Esophagus squamous epithelium (tissue), 5 donors: ENCODE measurements at regions not wholly inside any gene's neighbourhood (a gene's known extent, or its start where the extent isn't known, plus 50 kb on each side); places are given as distances from the start of the nearest gene placed in this dataset.

ENCODE experiments used
- DNase-seq: peaks from one replicate; lab custom pipeline; 2025; lab: John Stamatoyannopoulos, UW
- H3K27ac ChIP-seq, 4 donors: fragments of 200-600 bp; sonication (generic); one replicate each; pipeline ENCODE4 v1.5.1; 2016 to 2019; ENCODE audit warnings: mild to moderate bottlenecking in 1 of 4
- H3K27me3 ChIP-seq, 4 donors: fragments of 200-600 bp; sonication (generic); 1 replicate in 3 of 4; 2 replicates in 1 of 4; pipeline versions ENCODE4 v1.5.1 to v1.6.0; 2017 to 2021; ENCODE audit warnings: antibody characterized with exemption in 1 of 4
- H3K36me3 ChIP-seq, 3 donors: fragments of 200-600 bp; sonication (generic); one replicate each; pipeline ENCODE4 v1.5.1; 2016 to 2019
- H3K4me1 ChIP-seq, 3 donors: fragments of 200-600 bp; sonication (generic); one replicate each; pipeline ENCODE4 v1.5.1; 2017 to 2019
- H3K4me3 ChIP-seq, 4 donors: fragments of 200-600 bp; sonication (generic); 1 replicate in 3 of 4; 2 replicates in 1 of 4; pipeline ENCODE4 v1.5.1; 2016 to 2019; ENCODE audit warnings: mild to moderate bottlenecking in 2 of 4, moderate library complexity in 1 of 4
- H3K9me3 ChIP-seq, 3 donors: fragments of 200-600 bp; sonication (generic); one replicate each; pipeline ENCODE4 v1.5.1; 2016 to 2019
- POLR2A ChIP-seq, 4 donors: fragments of 450-650 bp; IDR thresholded peaks; one replicate each; pipeline ENCODE4 v1.6.1; 2017; ENCODE audit warnings: antibody characterized with exemption in 4 of 4, mild to moderate bottlenecking in 4 of 4, moderate library complexity in 3 of 4
- WGBS, 2 donors: methylation state at CpG; one replicate each; pipeline ENCODE4 v1.1.5; 2018; 5-methylcytosine and 5-hydroxymethylcytosine counted together
- intact Hi-C: fragments of 100-400 bp; cut with DNase I; formaldehyde crosslinking; loops from one replicate; pipeline ENCODE4 v1.15.0; 2022
- TF ChIP-seq, protein P1 (sequence below), 6 experiments: fragments of 450-650 bp in 4 of 6; fragments of 200-600 bp in 2 of 6; sonication (generic) in 2 of 6; IDR thresholded peaks; one replicate each; pipeline ENCODE4 v1.5.1; 2016 to 2019; ENCODE audit warnings: antibody characterized with exemption in 6 of 6, mild to moderate bottlenecking in 4 of 6, moderate library complexity in 4 of 6
- donor health status: DM: yes; HTN: yes; CAD: no.

DNA sequence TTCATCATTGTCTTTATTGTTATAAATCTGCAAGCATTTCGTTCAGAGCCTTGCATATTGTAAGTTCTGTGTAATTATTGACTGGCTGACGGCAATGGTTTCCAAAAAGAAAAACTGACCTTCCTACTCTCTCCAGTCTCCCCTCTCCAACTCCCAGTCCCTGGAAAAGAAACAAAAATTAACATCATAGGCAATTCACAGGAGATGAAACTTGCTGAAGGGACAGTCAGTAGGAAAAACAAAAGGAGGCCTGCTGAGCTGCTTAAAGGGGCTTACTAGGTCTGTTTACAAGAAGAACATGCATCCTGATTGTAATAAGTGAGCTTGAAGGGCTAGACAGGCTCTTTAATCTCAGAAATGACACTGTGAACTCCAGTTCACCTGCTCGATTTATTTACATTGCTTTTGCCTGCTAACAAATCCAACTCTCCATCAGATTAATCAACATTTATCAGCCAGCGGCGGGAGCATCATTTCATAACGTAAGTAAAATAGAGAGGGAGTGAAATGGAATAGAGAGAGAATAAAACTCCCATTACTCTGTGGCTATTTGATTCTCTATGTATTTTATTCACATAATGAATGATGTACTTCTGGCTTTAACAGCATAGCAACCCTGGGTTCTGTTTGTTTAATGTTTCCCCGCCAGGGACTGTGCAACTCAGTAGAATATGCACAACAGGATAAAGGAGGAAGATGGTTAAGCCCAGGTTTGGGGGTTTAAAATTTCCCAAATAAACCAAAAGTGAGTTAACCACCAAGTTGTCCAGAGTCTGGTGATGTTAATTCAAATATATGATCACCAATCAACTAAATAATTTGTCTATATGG lies 256.7 kb upstream of the SETBP1 start:
- Histone ChIP-seq H3K4me1 (no peaks in the 10 kb centered on the region), H3K9me3 (no peaks in the 10 kb centered on the region), H3K27ac (no peak overlapping the region), H3K36me3 (no peaks in the 10 kb centered on the region), H3K4me3 (no peak overlapping the region), H3K27me3 (no peaks in the 10 kb centered on the region)
- DNase-seq: no peak
- 59 to 65% methylated on average over 7 of the region's 7 CpGs for WGBS, 2 donors
- no peak for TF ChIP-seq POLR2A (IDR thresholded peaks at IDR 0.05)
- TF ChIP-seq, protein P1, sequence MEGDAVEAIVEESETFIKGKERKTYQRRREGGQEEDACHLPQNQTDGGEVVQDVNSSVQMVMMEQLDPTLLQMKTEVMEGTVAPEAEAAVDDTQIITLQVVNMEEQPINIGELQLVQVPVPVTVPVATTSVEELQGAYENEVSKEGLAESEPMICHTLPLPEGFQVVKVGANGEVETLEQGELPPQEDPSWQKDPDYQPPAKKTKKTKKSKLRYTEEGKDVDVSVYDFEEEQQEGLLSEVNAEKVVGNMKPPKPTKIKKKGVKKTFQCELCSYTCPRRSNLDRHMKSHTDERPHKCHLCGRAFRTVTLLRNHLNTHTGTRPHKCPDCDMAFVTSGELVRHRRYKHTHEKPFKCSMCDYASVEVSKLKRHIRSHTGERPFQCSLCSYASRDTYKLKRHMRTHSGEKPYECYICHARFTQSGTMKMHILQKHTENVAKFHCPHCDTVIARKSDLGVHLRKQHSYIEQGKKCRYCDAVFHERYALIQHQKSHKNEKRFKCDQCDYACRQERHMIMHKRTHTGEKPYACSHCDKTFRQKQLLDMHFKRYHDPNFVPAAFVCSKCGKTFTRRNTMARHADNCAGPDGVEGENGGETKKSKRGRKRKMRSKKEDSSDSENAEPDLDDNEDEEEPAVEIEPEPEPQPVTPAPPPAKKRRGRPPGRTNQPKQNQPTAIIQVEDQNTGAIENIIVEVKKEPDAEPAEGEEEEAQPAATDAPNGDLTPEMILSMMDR (IDR thresholded peaks at IDR 0.05): no peak
- intact Hi-C loops: no loop called here

DNA sequence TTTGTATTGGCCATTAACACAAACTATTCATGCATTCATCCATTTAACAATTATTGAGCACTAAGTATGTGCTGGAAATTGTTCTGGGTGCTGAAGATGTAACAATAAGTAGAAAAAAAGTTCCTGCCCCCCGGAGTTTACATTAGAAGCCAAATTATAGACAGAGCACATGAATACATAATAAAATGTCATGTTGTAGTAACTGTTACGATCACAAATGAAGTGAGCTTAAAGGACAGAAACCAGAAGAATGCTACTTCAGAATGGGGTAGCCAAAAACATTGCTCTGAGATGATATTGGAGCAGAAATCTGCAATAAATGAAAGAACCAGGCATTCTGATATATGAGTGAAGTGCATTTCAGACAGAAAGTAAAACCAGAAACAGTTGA lies 256.0 kb upstream of the SETBP1 start:
- TF ChIP-seq, protein P1 (IDR thresholded peaks at IDR 0.05): no peak
- no peak for TF ChIP-seq POLR2A (IDR thresholded peaks at IDR 0.05)
- no peak for DNase-seq
- no peak overlapping the region for H3K27ac ChIP-seq
- no peaks in the 10 kb centered on the region for H3K4me1 ChIP-seq
- H3K36me3 ChIP-seq: no peaks in the 10 kb centered on the region
- no peak overlapping the region for H3K4me3 ChIP-seq
- 62 to 68% methylated on average over 2 of the region's 2 CpGs for WGBS, 2 donors
- no peaks in the 10 kb centered on the region for H3K27me3 ChIP-seq
- intact Hi-C loops: no loop called here
- H3K9me3 ChIP-seq: no peaks in the 10 kb centered on the region

DNA sequence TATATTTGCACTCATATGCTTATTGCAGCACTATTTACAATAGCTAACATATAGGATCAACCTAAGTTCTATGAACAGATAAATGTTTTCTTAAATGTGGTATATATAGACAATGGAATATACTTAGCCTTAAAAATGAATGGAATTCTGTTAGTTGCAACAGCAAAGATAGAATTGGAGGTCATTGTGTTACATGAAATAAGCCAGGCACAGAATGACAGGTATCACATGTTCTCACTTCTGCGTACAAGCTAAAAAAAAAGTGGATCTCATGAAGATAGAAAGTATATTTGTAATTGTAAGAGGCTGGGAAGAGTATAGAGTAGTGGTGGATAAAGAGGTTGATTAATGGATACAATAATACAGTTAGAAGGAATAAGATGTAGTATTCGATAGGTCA lies 255.5 kb upstream of the SETBP1 start:
- DNase-seq: no peak
- TF ChIP-seq, protein P1 (IDR thresholded peaks at IDR 0.05): no peak
- no peak for TF ChIP-seq POLR2A (IDR thresholded peaks at IDR 0.05)
- H3K36me3 ChIP-seq: no peaks in the 10 kb centered on the region
- no peaks in the 10 kb centered on the region for H3K9me3 ChIP-seq
- H3K27ac ChIP-seq: no peak overlapping the region
- H3K4me1 ChIP-seq: no peaks in the 10 kb centered on the region
- no peak overlapping the region for H3K4me3 ChIP-seq
- no peaks in the 10 kb centered on the region for H3K27me3 ChIP-seq
- WGBS, 2 donors: 83 to 93% methylated on average over 2 of the region's 2 CpGs
- intact Hi-C loops: no loop called here

DNA sequence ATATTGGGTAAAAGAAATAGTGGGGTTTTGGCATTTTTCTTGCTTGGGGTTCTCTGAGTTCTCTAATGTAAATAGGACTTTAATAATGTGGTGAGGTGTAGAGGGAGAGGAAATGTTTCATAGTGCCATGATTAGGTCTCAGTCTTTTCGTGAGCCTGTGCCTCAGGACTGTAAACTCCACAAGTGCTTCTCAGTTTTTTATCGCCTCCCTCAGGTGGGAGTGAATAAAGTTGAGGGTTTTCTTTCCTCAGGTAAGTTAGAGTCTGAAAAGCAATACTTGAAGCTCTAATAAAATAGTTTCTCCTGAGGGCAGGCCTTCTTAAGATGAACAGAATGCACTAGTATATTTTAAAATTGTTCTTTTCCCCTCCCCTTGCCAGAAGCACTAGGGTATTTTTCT lies 243.1 kb upstream of the SETBP1 start:
- H3K27ac ChIP-seq: no peak overlapping the region
- 82 to 94% methylated on average over 2 of the region's 2 CpGs for WGBS, 2 donors
- DNase-seq: no peak
- H3K9me3 ChIP-seq: no peaks in the 10 kb centered on the region
- H3K27me3 ChIP-seq: no peaks in the 10 kb centered on the region
- no peaks in the 10 kb centered on the region for H3K4me1 ChIP-seq
- intact Hi-C loops: no loop called here
- no peak for TF ChIP-seq POLR2A (IDR thresholded peaks at IDR 0.05)
- TF ChIP-seq, protein P1 (IDR thresholded peaks at IDR 0.05): no peak
- H3K36me3 ChIP-seq: no peaks in the 10 kb centered on the region
- H3K4me3 ChIP-seq: no peak overlapping the region

DNA sequence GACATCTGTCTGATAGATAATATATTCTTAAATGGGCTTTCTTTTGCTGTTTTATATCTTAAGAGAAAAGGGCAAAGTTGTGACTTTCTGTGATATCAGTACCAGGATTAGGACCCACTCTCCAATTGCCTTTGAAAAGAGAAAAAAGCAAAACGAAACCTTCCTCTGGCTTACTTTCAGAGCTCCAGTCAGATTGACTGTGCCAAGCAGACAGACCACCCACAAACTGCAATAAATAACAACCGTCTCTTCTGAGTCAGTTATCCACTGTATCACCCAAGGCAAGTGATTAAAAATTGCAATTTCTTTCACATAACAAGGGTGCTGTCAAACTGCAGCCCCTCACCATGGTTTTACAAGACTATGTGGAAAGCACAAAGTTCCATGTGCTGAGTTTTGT lies 230.5 kb upstream of the SETBP1 start:
- Histone ChIP-seq H3K4me1 (no peaks in the 10 kb centered on the region), H3K27me3 (no peaks in the 10 kb centered on the region), H3K36me3 (no peaks in the 10 kb centered on the region), H3K27ac (no peak overlapping the region), H3K9me3 (no peaks in the 10 kb centered on the region), H3K4me3 (no peak overlapping the region)
- 25 to 28% methylated on average over 2 of the region's 2 CpGs for WGBS, 2 donors
- DNase-seq: no peak
- intact Hi-C loops: no loop called here
- TF ChIP-seq, protein P1 (IDR thresholded peaks at IDR 0.05): no peak
- no peak for TF ChIP-seq POLR2A (IDR thresholded peaks at IDR 0.05)
